SK-N-DZ (cell line): ENCODE measurements at regions not wholly inside any gene's neighbourhood (a gene's known extent, or its start where the extent isn't known, plus 50 kb on each side); places are given as distances from the start of the nearest gene placed in this dataset.
"Not testable (repeated sequence)": the region's sequence is repeated elsewhere in the genome, so short reads cannot be mapped to it uniquely, and the experiment has no call there.

Experiments
- DNase-seq: peaks from one replicate; pipeline ENCODE4 v3.0.0-alpha.2; 2015; ENCODE audit warnings: low spot score

DNA sequence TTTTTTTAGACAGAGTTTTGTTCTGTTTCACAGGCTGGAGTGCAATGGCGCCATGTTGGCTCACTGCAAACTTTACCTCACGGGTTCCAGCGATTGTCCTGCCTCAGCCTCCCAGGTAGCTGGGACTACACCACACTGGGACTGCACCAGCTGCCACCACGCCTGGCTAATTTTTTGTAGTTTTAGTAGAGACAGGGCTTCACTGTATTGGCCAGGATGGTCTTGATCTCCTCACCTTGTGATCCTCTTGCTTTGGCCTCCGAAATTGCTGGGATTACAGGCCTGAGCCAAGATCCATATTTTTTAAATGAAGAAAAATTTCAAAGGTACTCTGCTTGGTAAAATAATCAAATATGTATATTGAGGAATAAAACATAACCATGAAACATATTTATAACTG is 195.8 kb upstream of the TPTE start:
- not testable (repeated sequence) for DNase-seq

DNA sequence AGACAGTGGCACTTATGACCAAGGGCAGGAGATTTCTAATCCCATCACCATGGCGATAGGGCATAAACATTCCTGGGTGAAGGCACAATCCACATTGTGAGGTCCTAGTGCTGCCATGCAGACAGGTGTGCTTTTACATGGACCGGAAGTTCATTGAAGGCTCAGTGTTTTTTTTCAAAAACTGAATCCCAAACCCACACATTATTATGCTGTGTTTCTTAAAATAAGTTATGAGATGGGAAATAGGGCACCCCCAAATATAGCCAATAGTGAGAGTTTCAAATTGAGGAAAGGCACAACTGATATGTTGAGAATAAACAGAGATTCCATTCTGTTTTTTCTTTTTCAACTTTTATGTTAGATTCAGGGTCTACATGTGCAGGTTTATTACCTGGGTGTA is 195.2 kb upstream of the TPTE start:
- DNase-seq, result not testable (repeated sequence)

DNA sequence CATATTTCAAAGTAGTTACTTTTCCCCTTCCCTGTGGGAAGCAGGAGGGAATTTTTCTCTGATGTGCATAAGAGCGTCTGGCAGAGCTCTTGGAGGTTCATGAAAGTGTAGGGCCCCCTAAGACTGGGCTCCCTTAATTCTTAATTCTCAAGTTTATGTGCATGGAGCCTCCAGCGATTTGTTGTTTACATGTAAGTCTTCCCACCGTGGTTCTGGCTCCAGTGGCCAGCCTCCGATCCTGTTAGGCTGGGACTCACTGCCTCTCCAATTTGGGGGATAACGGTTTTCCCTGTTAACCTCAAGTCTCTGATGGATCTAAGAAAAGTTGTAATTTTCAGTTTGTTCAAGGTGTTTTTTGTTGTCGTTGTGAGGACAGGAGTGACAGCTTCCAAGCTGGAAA is 192.7 kb upstream of the TPTE start:
- not testable (repeated sequence) for DNase-seq

- DNase-seq, result not testable (repeated sequence)
Observed at GRCh38 chr21:10330641-10331119, 190.7 kb upstream of the TPTE start.

- DNase-seq, result not testable (repeated sequence)
Observed at GRCh38 chr21:10331134-10331533, 190.2 kb upstream of the TPTE start.

DNA sequence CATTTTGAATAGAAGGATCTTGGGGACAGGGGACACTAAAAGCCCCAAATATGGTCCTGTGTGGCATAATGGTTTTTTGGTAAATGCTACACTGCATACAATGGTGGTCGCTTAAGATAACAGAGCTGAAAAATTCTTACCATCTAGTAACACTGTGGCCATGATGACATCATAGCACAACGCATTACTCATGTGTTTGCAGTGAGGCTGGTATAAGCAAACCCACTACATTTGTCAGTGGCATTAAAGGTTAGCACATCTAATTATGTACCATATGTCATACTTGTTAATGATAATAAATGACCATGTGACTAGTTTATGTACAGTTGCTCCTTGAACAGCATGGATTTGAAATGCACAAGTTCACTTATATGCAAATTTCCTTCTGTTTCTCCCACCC is 188.4 kb upstream of the TPTE start:
- DNase-seq, result not testable (repeated sequence)

GRCh38 chr21:10334391-10334790 is 187.0 kb upstream of the TPTE start:
- DNase-seq, result not testable (repeated sequence)

- DNase-seq, result not testable (repeated sequence)
Observed at GRCh38 chr21:10342261-10342956, 179.0 kb upstream of the TPTE start.

- DNase-seq, result not testable (repeated sequence)
Observed at GRCh38 chr21:10343146-10343935, 178.0 kb upstream of the TPTE start.

GRCh38 chr21:10344266-10344665 is 177.1 kb upstream of the TPTE start:
- not testable (repeated sequence) for DNase-seq

DNA sequence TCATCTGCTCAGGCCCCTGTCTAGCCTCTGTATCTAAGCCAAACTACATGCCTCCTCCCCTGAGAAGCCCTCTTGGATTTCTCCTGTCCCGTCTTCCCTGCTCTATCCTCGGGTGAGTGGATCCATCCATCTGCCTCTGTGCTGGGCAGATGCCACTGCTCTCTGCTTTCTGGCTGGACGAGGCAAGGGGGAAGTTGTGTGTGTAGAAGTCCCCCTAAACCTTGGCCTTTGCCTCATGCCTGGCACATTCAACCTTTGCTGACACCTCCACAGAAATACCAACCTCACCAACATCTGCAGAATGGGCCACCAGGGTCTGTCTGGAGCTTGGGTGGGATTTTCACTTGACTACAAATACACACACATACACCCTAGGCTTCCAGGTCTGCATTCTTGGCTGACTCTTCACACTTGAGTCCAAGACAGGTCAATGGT is 176.2 kb upstream of the TPTE start:
- not testable (repeated sequence) for DNase-seq

DNA sequence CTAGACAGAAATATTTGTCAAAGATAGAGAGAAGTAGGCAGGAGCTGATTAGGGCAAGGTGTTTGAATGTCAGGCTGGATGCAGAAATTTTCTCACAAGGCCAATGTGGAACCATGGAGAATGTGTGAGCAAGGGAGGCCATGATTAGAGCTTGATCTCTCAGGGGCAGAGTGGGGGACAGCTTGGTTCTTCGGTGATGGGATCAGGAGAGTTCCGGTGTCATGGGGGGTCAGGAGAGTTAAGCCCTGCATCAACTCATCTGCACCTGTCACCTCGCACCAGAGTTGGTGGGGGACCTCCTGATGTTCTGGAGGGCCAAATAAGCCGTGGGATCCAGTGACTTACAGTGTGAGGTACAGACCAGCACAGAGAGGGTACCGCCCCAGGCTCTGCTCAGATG is 175.1 kb upstream of the TPTE start:
- DNase-seq, result not testable (repeated sequence)

DNA sequence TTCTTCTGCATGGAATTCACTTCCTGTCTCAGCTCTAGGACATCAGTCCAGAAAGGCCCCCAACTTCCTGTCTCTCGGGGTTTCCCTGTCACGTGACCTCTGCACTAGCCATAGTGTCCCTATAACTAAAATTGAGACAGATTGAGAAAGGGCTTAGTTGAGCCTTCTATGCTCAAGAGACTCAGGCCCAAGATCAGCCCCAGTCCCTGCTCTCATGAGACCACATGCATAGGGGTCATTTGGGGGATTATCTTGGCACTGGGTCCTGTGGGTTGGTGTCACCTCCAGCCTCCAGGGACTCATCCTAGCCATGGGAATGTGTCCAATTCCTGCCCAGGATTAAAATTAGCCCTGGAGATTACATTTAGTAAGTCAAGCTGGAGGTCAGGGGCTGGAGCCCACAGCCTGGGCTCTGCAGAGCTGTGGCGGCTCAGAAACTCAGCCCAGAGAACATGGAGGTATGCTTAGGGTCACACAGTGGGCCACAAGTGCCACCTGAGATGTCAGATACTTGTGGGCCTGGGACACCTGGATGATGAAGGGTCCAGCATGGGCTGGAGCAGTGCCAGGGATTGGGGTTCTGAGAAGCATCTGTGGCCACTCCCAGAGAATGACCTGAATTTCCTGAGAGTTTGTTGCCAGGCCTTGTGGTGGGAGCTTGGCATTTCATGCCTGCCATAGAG is 174.3 kb upstream of the TPTE start:
- DNase-seq, result not testable (repeated sequence)

DNA sequence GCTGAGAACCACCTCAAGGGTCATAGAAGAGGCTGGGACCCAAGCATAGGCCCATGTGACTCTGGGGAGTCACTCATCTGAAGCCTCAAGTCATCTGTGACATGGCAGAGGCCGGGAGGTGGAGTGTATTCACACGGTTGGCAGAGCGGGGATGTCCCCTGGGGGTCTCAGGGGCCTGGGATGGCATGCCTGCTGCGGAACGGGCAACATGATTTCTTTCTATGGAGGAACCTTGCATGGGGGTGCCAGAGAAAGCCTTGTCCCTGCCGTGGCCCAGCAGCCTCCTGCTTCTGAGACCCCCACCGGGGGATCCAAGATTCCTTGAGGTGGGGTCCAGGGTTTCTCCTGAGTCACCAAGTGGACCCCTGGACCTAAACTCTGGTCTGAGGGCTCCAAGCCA is 173.7 kb upstream of the TPTE start:
- DNase-seq, result not testable (repeated sequence)

GRCh38 chr21:10348150-10348549 is 173.2 kb upstream of the TPTE start:
- not testable (repeated sequence) for DNase-seq

- DNase-seq, result not testable (repeated sequence)
Observed at GRCh38 chr21:10354851-10355578, 166.4 kb upstream of the TPTE start.

GRCh38 chr21:10359120-10359519 is 162.3 kb upstream of the TPTE start:
- DNase-seq, result not testable (repeated sequence)

DNA sequence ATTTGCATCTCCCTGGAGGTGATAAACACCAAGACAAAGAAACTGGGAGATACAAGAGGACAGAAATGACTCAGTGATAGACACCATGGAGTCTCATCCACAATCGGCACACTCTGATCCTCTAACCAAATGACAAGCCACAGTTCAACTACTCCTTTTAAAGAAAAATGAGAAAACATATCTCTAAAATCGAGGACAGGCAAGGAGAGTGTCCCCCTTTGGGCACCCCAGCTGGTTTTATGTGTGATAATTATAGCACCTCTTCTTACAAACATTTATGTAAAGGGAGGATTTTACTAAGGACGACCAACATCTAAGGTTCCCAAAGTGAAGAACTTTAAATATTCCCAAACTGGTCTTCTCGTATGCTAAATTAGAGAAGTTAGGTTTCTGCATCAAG is 161.5 kb upstream of the TPTE start:
- not testable (repeated sequence) for DNase-seq

DNA sequence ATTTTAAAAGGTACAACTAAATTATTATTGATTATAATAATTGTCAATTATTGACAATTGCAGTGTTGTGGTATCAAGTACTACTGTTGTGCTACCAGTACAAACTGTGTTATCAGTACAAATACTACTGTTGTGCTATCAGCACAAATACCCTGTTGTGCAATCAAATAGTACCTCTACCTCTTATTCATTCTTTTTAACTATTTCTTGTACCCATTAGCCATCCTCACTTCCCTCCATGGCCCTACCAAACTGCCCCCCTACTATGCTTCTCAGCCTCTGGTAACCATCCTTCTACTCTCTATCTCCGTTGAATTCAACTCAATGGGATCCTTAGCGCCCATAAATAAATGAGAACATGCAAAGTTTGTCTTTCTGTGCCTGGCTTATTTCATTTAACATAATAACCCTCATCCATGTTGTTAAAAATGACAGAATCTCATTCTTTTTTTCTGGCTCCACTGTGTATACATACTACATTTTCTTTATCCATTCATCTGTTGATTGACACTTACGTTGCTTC is 160.1 kb upstream of the TPTE start:
- DNase-seq, result not testable (repeated sequence)

DNA sequence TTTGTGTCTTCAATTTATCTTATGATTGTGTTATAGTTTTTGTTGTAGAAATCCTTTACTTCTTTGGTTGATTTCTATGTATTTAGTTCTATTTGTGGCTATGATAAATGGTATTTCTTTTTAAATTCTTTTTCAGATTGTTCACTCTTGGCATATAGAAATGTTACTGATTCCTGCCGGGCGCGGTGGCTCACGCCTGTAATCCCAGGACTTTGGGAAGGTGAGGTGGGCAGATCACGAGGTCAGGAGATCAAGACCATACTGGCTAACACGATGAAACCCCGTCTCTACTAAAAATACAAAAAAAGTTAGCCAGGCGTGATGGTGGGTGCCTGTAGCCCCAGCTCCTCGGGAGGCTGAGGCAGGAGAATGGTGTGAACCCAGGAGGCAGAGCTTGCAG is 158.6 kb upstream of the TPTE start:
- not testable (repeated sequence) for DNase-seq

- not testable (repeated sequence) for DNase-seq
Observed at GRCh38 chr21:10363321-10363720, 158.1 kb upstream of the TPTE start.
